SU-DHL-6 (cell line): ENCODE measurements at regions not wholly inside any gene's neighbourhood (a gene's known extent, or its start where the extent isn't known, plus 50 kb on each side); places are given as distances from the start of the nearest gene placed in this dataset.

Experiments used
- CTCF ChIP-seq: fragments of 200-600 bp; sonication (generic); IDR thresholded peaks from one replicate; pipeline ENCODE4 v1.5.1; 2017; ENCODE audit warnings: antibody characterized with exemption, mild to moderate bottlenecking, low read length, moderate library complexity; ENCODE audit not compliant: insufficient read depth, poor library complexity, severe bottlenecking
- EZH2phosphoT487 ChIP-seq: fragments of 200-600 bp; sonication (generic), shearing (Covaris generic); conservative IDR thresholded peaks from 2 replicates; pipeline ENCODE4 v1.6.1; 2018; ENCODE audit warnings: mild to moderate bottlenecking, antibody characterized with exemption, low read length, moderate library complexity, mixed read lengths

- TF ChIP-seq CTCF: no peak
- TF ChIP-seq EZH2phosphoT487: no peak
Measured at GRCh38 chr12:63228853-63229252, 77.9 kb upstream of the AVPR1A start.
